GM06990 (cell line): ENCODE measurements at regions not wholly inside any gene's neighbourhood (a gene's known extent, or its start where the extent isn't known, plus 50 kb on each side); places are given as distances from the start of the nearest gene placed in this dataset.

ENCODE experiments used
- DNase-seq: peaks from one replicate; pipeline ENCODE4 v3.0.0-alpha.2; 2011; ENCODE audit not compliant: insufficient read length; ENCODE audit errors: extremely low read depth
- H3K27me3 ChIP-seq: replicated peaks from 2 replicates; pipeline ENCODE4 v1.6.0; 2011; ENCODE audit warnings: low read length; ENCODE audit not compliant: control insufficient read depth, insufficient read depth
- H3K36me3 ChIP-seq: 2 replicates; pipeline ENCODE4 v1.5.1; 2011; ENCODE audit warnings: low read length; ENCODE audit not compliant: control insufficient read depth, insufficient read depth
- H3K4me3 ChIP-seq: replicated peaks from 2 replicates; pipeline ENCODE4 v1.5.1; 2011; ENCODE audit warnings: low read depth, mild to moderate bottlenecking, control low read depth, low read length
- CTCF ChIP-seq: IDR thresholded peaks from 2 replicates; pipeline ENCODE4 v1.5.1; 2011; ENCODE audit warnings: low read length, control low read depth, mild to moderate bottlenecking, inconsistent platforms; ENCODE audit not compliant: insufficient read depth, poor library complexity, severe bottlenecking

- Histone ChIP-seq H3K36me3 (no peaks in the 10 kb centered on the region), H3K4me3 (no peak overlapping the region), H3K27me3 (no peaks in the 10 kb centered on the region)
- TF ChIP-seq CTCF, result no peak
- no peak for DNase-seq
Measured at GRCh38 chr3:18149386-18149785, 275.8 kb downstream of the SATB1 start.

- no peak for TF ChIP-seq CTCF
- Histone ChIP-seq H3K36me3 (no peaks in the 10 kb centered on the region), H3K27me3 (no peaks in the 10 kb centered on the region), H3K4me3 (no peak overlapping the region)
- DNase-seq, result no peak
Measured at GRCh38 chr3:18144571-18144970, 280.6 kb downstream of the SATB1 start.

GRCh38 chr3:18143258-18143780 lies 281.8 kb downstream of the SATB1 start:
- Histone ChIP-seq H3K4me3 (no peak overlapping the region), H3K27me3 (no peaks in the 10 kb centered on the region), H3K36me3 (no peaks in the 10 kb centered on the region)
- no peak for TF ChIP-seq CTCF
- no peak for DNase-seq

GRCh38 chr3:18137958-18138357 lies 287.2 kb downstream of the SATB1 start:
- Histone ChIP-seq H3K27me3 (no peaks in the 10 kb centered on the region), H3K4me3 (no peak overlapping the region), H3K36me3 (no peaks in the 10 kb centered on the region)
- TF ChIP-seq CTCF, result no peak
- no peak for DNase-seq

GRCh38 chr3:18135060-18135814 lies 289.9 kb downstream of the SATB1 start:
- no peak overlapping the region for H3K4me3 ChIP-seq
- H3K36me3 ChIP-seq, result no peaks in the 10 kb centered on the region
- no peak for TF ChIP-seq CTCF
- no peak for DNase-seq
- no peaks in the 10 kb centered on the region for H3K27me3 ChIP-seq
